Prostate gland (tissue), 2 donors: ENCODE measurements at regions not wholly inside any gene's neighbourhood (a gene's known extent, or its start where the extent isn't known, plus 50 kb on each side); places are given as distances from the start of the nearest gene placed in this dataset.

Experiments
- DNase-seq: peaks from one replicate; pipeline ENCODE4 v3.0.0-alpha.2; 2019; ENCODE audit warnings: low spot score
- H3K27ac ChIP-seq, 2 donors: fragments of 200-600 bp; sonication (generic); 2 replicates each; pipeline ENCODE4 v1.5.1; 2017 to 2019
- H3K27me3 ChIP-seq: fragments of 200-600 bp; sonication (generic); replicated peaks from 2 replicates; pipeline ENCODE4 v1.5.1; 2019; ENCODE audit not compliant: insufficient read depth
- H3K36me3 ChIP-seq, 2 donors: fragments of 200-600 bp; sonication (generic); 1 replicate in 1 of 2; 2 replicates in 1 of 2; pipeline versions ENCODE4 v1.5.1 to v1.8.1; 2017 to 2019
- H3K4me1 ChIP-seq: fragments of 200-600 bp; sonication (generic); replicated peaks from 2 replicates; pipeline ENCODE4 v1.5.1; 2019
- H3K4me3 ChIP-seq, 2 donors: fragments of 200-600 bp; sonication (generic); 2 replicates each; pipeline ENCODE4 v1.5.1; 2017 to 2019
- H3K9me3 ChIP-seq: fragments of 200-600 bp; sonication (generic); 2 replicates; pipeline ENCODE4 v1.5.1; 2017
- POLR2A ChIP-seq: fragments of 450-650 bp; IDR thresholded peaks from one replicate; pipeline ENCODE4 v1.6.1; 2016; ENCODE audit warnings: antibody characterized with exemption, mild to moderate bottlenecking
- POLR2AphosphoS5 ChIP-seq: sonication (generic); formaldehyde crosslinking; IDR thresholded peaks from one replicate; pipeline ENCODE4 v1.6.1; 2017; ENCODE audit warnings: antibody characterized with exemption
- WGBS: methylation state at CpG from one replicate; pipeline ENCODE4 v1.1.5; 2018; 5-methylcytosine and 5-hydroxymethylcytosine counted together
- intact Hi-C: fragments of 100-400 bp; cut with DNase I; formaldehyde crosslinking; loops from one replicate; pipeline ENCODE4 v1.14.2; 2022
- TF ChIP-seq, protein P1 (sequence below), 4 experiments: fragments of 200-600 bp in 2 of 4; fragments of 450-650 bp in 2 of 4; sonication (generic) in 2 of 4; IDR thresholded peaks; 1 replicate in 3 of 4; 2 replicates in 1 of 4; pipeline ENCODE4 v1.5.1; 2016 to 2019; ENCODE audit warnings: antibody characterized with exemption in 4 of 4, mild to moderate bottlenecking in 2 of 4, moderate library complexity in 2 of 4

GRCh38 chr2:59019566-59020159, 778.5 kb upstream of the FANCL start:
- no peak overlapping the region for H3K27ac ChIP-seq
- no peak for TF ChIP-seq POLR2AphosphoS5
- no peak for TF ChIP-seq POLR2A
- TF ChIP-seq, protein P1, sequence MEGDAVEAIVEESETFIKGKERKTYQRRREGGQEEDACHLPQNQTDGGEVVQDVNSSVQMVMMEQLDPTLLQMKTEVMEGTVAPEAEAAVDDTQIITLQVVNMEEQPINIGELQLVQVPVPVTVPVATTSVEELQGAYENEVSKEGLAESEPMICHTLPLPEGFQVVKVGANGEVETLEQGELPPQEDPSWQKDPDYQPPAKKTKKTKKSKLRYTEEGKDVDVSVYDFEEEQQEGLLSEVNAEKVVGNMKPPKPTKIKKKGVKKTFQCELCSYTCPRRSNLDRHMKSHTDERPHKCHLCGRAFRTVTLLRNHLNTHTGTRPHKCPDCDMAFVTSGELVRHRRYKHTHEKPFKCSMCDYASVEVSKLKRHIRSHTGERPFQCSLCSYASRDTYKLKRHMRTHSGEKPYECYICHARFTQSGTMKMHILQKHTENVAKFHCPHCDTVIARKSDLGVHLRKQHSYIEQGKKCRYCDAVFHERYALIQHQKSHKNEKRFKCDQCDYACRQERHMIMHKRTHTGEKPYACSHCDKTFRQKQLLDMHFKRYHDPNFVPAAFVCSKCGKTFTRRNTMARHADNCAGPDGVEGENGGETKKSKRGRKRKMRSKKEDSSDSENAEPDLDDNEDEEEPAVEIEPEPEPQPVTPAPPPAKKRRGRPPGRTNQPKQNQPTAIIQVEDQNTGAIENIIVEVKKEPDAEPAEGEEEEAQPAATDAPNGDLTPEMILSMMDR (IDR thresholded peaks at IDR 0.05) = no peak
- WGBS = 59% methylated on average over 7 of the region's 7 CpGs
- DNase-seq = no peak
- H3K4me3 ChIP-seq = no peak overlapping the region
- no peaks in the 10 kb centered on the region for H3K27me3 ChIP-seq
- no peaks in the 10 kb centered on the region for H3K36me3 ChIP-seq
- H3K4me1 ChIP-seq = no peaks in the 10 kb centered on the region
- intact Hi-C loops = no loop called here
- H3K9me3 ChIP-seq = no peaks in the 10 kb centered on the region

GRCh38 chr2:59018737-59019136, 777.6 kb upstream of the FANCL start:
- Histone ChIP-seq H3K9me3 (no peaks in the 10 kb centered on the region), H3K4me1 (no peaks in the 10 kb centered on the region), H3K36me3 (no peaks in the 10 kb centered on the region), H3K27ac (no peak overlapping the region), H3K27me3 (no peaks in the 10 kb centered on the region), H3K4me3 (no peak overlapping the region)
- WGBS = 72% methylated on average over 3 of the region's 3 CpGs
- intact Hi-C loops = no loop called here
- DNase-seq = no peak
- TF ChIP-seq POLR2A (no peak), POLR2AphosphoS5 (no peak)
- TF ChIP-seq, protein P1 (IDR thresholded peaks at IDR 0.05) = no peak

DNA sequence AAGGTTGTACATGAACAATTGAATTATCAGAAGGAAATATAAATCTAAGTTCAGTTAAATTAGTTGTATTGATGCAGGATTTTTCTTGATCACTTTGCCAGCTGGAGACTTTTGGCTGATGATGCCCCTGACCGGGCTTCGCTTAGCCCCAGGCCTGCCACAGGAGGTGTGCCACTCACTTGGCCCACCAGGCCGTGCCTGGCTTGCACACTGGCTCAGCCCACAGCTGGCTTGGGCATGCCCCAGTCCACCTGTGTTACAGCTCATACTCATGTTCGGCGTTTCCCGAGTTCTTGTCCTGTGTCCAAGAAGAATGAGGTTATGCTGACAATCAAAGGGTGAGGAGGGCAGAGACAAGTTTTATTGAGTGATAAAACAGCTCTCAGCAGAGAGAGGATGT, 773.9 kb upstream of the FANCL start:
- TF ChIP-seq POLR2A = no peak
- TF ChIP-seq, protein P1 (IDR thresholded peaks at IDR 0.05) = no peak
- TF ChIP-seq POLR2AphosphoS5 = no peak

GRCh38 chr2:59012971-59013370, 771.8 kb upstream of the FANCL start:
- no peaks in the 10 kb centered on the region for H3K9me3 ChIP-seq

More for the DNA sequence above, 773.9 kb upstream of the FANCL start:
- intact Hi-C loops = no loop called here
- WGBS = 71% methylated on average over 6 of the region's 6 CpGs
- H3K36me3 ChIP-seq = no peaks in the 10 kb centered on the region
- H3K27me3 ChIP-seq = no peaks in the 10 kb centered on the region
- no peak for DNase-seq
- no peaks in the 10 kb centered on the region for H3K4me1 ChIP-seq
- H3K9me3 ChIP-seq = no peaks in the 10 kb centered on the region
- H3K27ac ChIP-seq = no peak overlapping the region
- H3K4me3 ChIP-seq = no peak overlapping the region

DNA sequence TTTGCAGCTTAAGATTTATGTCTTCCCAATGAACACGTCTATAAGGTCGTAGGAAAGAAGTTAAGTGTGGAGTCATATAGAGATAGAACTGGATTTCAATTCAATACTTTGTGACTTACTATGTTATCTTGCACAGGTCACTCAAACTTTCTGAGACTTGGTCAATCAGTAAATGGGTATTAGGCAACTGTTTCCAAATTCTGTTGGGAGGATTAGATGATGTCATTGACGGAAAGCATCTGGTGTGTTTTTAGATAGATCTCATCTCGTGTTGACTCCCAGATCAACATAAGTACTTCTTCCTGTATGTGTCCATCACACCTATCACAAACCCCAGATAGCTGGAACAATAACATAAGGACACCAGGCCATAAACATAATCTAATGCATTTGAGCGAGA, 771.1 kb upstream of the FANCL start:
- H3K36me3 ChIP-seq = no peaks in the 10 kb centered on the region
- 79% methylated on average over 5 of the region's 5 CpGs for WGBS
- TF ChIP-seq POLR2AphosphoS5 (no peak), POLR2A (no peak)
- TF ChIP-seq, protein P1 (IDR thresholded peaks at IDR 0.05) = no peak
- DNase-seq = no peak
- H3K4me1 ChIP-seq = no peaks in the 10 kb centered on the region
- no peaks in the 10 kb centered on the region for H3K27me3 ChIP-seq
- H3K9me3 ChIP-seq = no peaks in the 10 kb centered on the region
- H3K4me3 ChIP-seq = no peak overlapping the region
- intact Hi-C loops = no loop called here
- H3K27ac ChIP-seq = no peak overlapping the region

More at GRCh38 chr2:59012971-59013370, 771.8 kb upstream of the FANCL start:
- intact Hi-C loops = no loop called here
- no peak overlapping the region for H3K4me3 ChIP-seq
- no peaks in the 10 kb centered on the region for H3K4me1 ChIP-seq
- no peak overlapping the region for H3K27ac ChIP-seq
- no peak for DNase-seq
- no peaks in the 10 kb centered on the region for H3K27me3 ChIP-seq
- TF ChIP-seq, protein P1 (IDR thresholded peaks at IDR 0.05) = no peak
- TF ChIP-seq POLR2A = no peak
- H3K36me3 ChIP-seq = no peaks in the 10 kb centered on the region
- 100% methylated on average over 1 of the region's 1 CpG for WGBS
